Glutamatergic neuron (in vitro differentiated cells): ENCODE measurements at regions not wholly inside any gene's neighbourhood (a gene's known extent, or its start where the extent isn't known, plus 50 kb on each side); places are given as distances from the start of the nearest gene placed in this dataset.

ENCODE experiments used
- DNase-seq: peaks from one replicate; pipeline ENCODE4 v3.0.0; 2022
- H3K27ac Mint-ChIP-seq: one replicate; pipeline ENCODE4 v1.8.0; 2020; ENCODE audit warnings: mild to moderate bottlenecking, mixed read lengths, inconsistent platforms; ENCODE audit not compliant: unreplicated experiment
- H3K27me3 Mint-ChIP-seq: one replicate; pipeline ENCODE4 v1.8.0; 2020; ENCODE audit warnings: mild to moderate bottlenecking, moderate library complexity, mixed read lengths, inconsistent platforms; ENCODE audit not compliant: unreplicated experiment
- H3K36me3 Mint-ChIP-seq: one replicate; pipeline ENCODE4 v1.8.0; 2020; ENCODE audit warnings: mild to moderate bottlenecking, mixed read lengths, inconsistent platforms; ENCODE audit not compliant: unreplicated experiment
- H3K4me1 Mint-ChIP-seq: one replicate; pipeline ENCODE4 v1.8.0; 2020; ENCODE audit warnings: mild to moderate bottlenecking, low read depth, mixed read lengths, inconsistent platforms; ENCODE audit not compliant: unreplicated experiment
- H3K4me3 Mint-ChIP-seq: one replicate; pipeline ENCODE4 v1.8.0; 2020; ENCODE audit warnings: mild to moderate bottlenecking, mixed read lengths, inconsistent platforms; ENCODE audit not compliant: unreplicated experiment
- H3K9me3 Mint-ChIP-seq: one replicate; pipeline ENCODE4 v1.8.0; 2020; ENCODE audit warnings: mild to moderate bottlenecking, moderate library complexity, mixed read lengths, inconsistent platforms; ENCODE audit not compliant: unreplicated experiment
- CTCF ChIP-seq: fragments of 200-600 bp; sonication (generic); IDR thresholded peaks from one replicate; pipeline ENCODE4 v1.5.0; 2021; ENCODE audit not compliant: partially characterized antibody, unreplicated experiment

- no peaks in the 10 kb centered on the region for H3K9me3 Mint-ChIP-seq
- no peak overlapping the region for H3K27ac Mint-ChIP-seq
- H3K36me3 Mint-ChIP-seq = no peaks in the 10 kb centered on the region
- DNase-seq = no peak
- no peaks in the 10 kb centered on the region for H3K4me1 Mint-ChIP-seq
- H3K27me3 Mint-ChIP-seq = no peaks in the 10 kb centered on the region
- no peak for TF ChIP-seq CTCF
- H3K4me3 Mint-ChIP-seq = no peak overlapping the region
Observed at GRCh38 chr14:65269732-65270131, 142.8 kb upstream of the FUT8 start.

- DNase-seq = no peak
- no peak overlapping the region for H3K4me3 Mint-ChIP-seq
- H3K9me3 Mint-ChIP-seq = no peaks in the 10 kb centered on the region
- no peaks in the 10 kb centered on the region for H3K36me3 Mint-ChIP-seq
- H3K4me1 Mint-ChIP-seq = peaks cover 3% of the 10 kb centered on the region
- TF ChIP-seq CTCF = no peak
- H3K27me3 Mint-ChIP-seq = no peaks in the 10 kb centered on the region
- H3K27ac Mint-ChIP-seq = no peak overlapping the region
Observed at GRCh38 chr14:65277027-65277426, 135.5 kb upstream of the FUT8 start.

- peaks cover 3% of the 10 kb centered on the region for H3K4me1 Mint-ChIP-seq
- H3K27ac Mint-ChIP-seq = no peak overlapping the region
- no peak for TF ChIP-seq CTCF
- DNase-seq = no peak
- H3K9me3 Mint-ChIP-seq = no peaks in the 10 kb centered on the region
- no peaks in the 10 kb centered on the region for H3K27me3 Mint-ChIP-seq
- H3K36me3 Mint-ChIP-seq = no peaks in the 10 kb centered on the region
- H3K4me3 Mint-ChIP-seq = no peak overlapping the region
Observed at GRCh38 chr14:65277580-65278270, 134.8 kb upstream of the FUT8 start.

- TF ChIP-seq CTCF = no peak
- Mint-ChIP-seq H3K27ac (no peak overlapping the region), H3K36me3 (no peaks in the 10 kb centered on the region), H3K9me3 (no peaks in the 10 kb centered on the region), H3K27me3 (peaks cover 2% of the 10 kb centered on the region), H3K4me1 (peaks cover 3% of the 10 kb centered on the region), H3K4me3 (no peak overlapping the region)
- DNase-seq = no peak
Observed at GRCh38 chr14:65278589-65278988, 133.9 kb upstream of the FUT8 start.

- Mint-ChIP-seq H3K36me3 (no peaks in the 10 kb centered on the region), H3K27ac (no peak overlapping the region), H3K4me3 (no peak overlapping the region), H3K9me3 (no peaks in the 10 kb centered on the region), H3K4me1 (peaks cover 3% of the 10 kb centered on the region), H3K27me3 (peaks cover 2% of the 10 kb centered on the region)
- no peak for DNase-seq
- TF ChIP-seq CTCF = no peak
Observed at GRCh38 chr14:65279510-65279909, 133.0 kb upstream of the FUT8 start.
